CD4-positive, alpha-beta T cell (primary cell): ENCODE measurements at regions not wholly inside any gene's neighbourhood (a gene's known extent, or its start where the extent isn't known, plus 50 kb on each side); places are given as distances from the start of the nearest gene placed in this dataset.

Source experiments
- ATAC-seq: fragments of 200-7000 bp; cut with Tn5 transposase; one replicate; pipeline ENCODE4 v1.10.0; 2022; ENCODE audit warnings: mild to moderate bottlenecking; ENCODE audit not compliant: poor library complexity
- CTCF ChIA-PET: fragments of 350-600 bp; sonication (Branson Sonifier 250); formaldehyde crosslinking; loops from one replicate; lab custom pipeline; 2021; ENCODE audit warnings: antibody characterized with exemption, inconsistent platforms; lab: Charles Lee
- POLR2A ChIA-PET: fragments of 350-600 bp; sonication (Branson Sonifier 250); formaldehyde crosslinking; loops from one replicate; lab custom pipeline; 2021; ENCODE audit warnings: antibody characterized with exemption, inconsistent platforms; lab: Charles Lee
- DNase-seq, 14 experiments: peaks; one replicate each; pipeline ENCODE4 v3.0.0-alpha.2; 2013 to 2020; ENCODE audit warnings: mixed read lengths in 2 of 14
- H3K27ac ChIP-seq, 2 donors: one replicate each; pipeline versions ENCODE4 v1.5.1 to v1.7.0; 2013; ENCODE audit warnings: low read length in 2 of 2, low read depth in 1 of 2, mild to moderate bottlenecking in 1 of 2
- H3K27me3 ChIP-seq, 2 experiments: 1 replicate in 1 of 2; 2 replicates in 1 of 2; pipeline versions ENCODE4 v1.6.1 to v1.7.0; 2013; ENCODE audit warnings: low read length in 2 of 2, control low read depth in 1 of 2, mild to moderate bottlenecking in 1 of 2, moderate library complexity in 1 of 2; ENCODE audit not compliant: insufficient read depth in 2 of 2, control insufficient read depth in 1 of 2
- H3K36me3 ChIP-seq: one replicate; pipeline ENCODE4 v1.6.1; 2013; ENCODE audit warnings: low read length, control low read depth; ENCODE audit not compliant: insufficient read depth
- H3K4me1 ChIP-seq: one replicate; pipeline ENCODE4 v1.6.1; 2013; ENCODE audit warnings: low read length, control low read depth; ENCODE audit not compliant: insufficient read depth
- H3K4me3 ChIP-seq: one replicate; pipeline ENCODE4 v1.5.1; 2013; ENCODE audit warnings: mild to moderate bottlenecking, low read length, moderate library complexity
- H3K9me3 ChIP-seq, 2 experiments: 1 replicate in 1 of 2; 2 replicates in 1 of 2; pipeline versions ENCODE4 v1.6.1 to v1.7.0; 2013; ENCODE audit warnings: low read length in 2 of 2, mild to moderate bottlenecking in 2 of 2, control low read depth in 1 of 2, moderate library complexity in 1 of 2; ENCODE audit not compliant: control insufficient read depth in 1 of 2, insufficient read depth in 1 of 2
- H3K27ac Mint-ChIP-seq: one replicate; pipeline ENCODE4 v1.8.0; 2020; ENCODE audit warnings: mixed read lengths
- H3K27me3 Mint-ChIP-seq: one replicate; pipeline ENCODE4 v1.8.0; 2021; ENCODE audit warnings: mixed read lengths
- H3K36me3 Mint-ChIP-seq: one replicate; pipeline ENCODE4 v1.8.0; 2021; ENCODE audit warnings: low read depth, mixed read lengths
- H3K4me1 Mint-ChIP-seq: one replicate; pipeline ENCODE4 v1.8.0; 2021; ENCODE audit warnings: low read depth, mixed read lengths
- H3K4me3 Mint-ChIP-seq: one replicate; pipeline ENCODE4 v1.8.0; 2020; ENCODE audit warnings: mild to moderate bottlenecking, mixed read lengths
- H3K9me3 Mint-ChIP-seq: one replicate; pipeline ENCODE4 v1.8.0; 2020; ENCODE audit warnings: mixed read lengths
- intact Hi-C, 2 experiments: fragments of 100-400 bp; cut with DNase I in 1 of 2; cut with micrococcal nuclease in 1 of 2; formaldehyde crosslinking; loops; one replicate each; pipeline versions ENCODE4 v1.15.1 to v1.9.0; 2023 to 2025; cut with DNase I, micrococcal nuclease
- TF ChIP-seq, protein P1 (sequence below): fragments of 200-600 bp; IDR thresholded peaks from one replicate; pipeline ENCODE4 v1.8.0; 2022; ENCODE audit warnings: antibody characterized with exemption, mild to moderate bottlenecking

DNA sequence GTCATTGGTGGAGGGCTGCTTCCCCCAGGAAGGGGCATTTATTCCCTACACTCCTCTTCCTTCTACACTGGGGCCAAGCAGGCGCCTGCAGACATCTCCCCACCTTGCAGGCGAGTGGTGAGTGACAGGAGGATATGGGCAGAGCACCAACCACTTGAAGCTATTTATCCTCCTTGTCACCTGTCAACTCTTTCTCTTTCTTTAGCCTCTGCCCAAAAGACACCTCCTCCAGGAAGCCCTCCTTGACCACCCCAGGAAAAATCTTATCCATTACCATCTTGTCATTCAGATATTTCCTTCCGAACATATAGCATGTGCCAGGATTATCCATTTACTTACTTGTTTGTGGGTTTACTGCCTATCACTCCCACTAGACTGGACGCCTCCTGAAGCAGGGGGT, 362.4 kb downstream of the MN1 start:
- no peak overlapping the region for H3K27ac Mint-ChIP-seq
- no peaks in the 10 kb centered on the region for H3K9me3 Mint-ChIP-seq
- Histone ChIP-seq H3K4me1 (no peaks in the 10 kb centered on the region), H3K9me3 (peaks cover 0 to 12% of the 10 kb centered on the region in 2 experiments), H3K27ac (no peak overlapping the region), H3K27me3 (no peaks in the 10 kb centered on the region), H3K36me3 (no peaks in the 10 kb centered on the region), H3K4me3 (no peak overlapping the region)
- no peaks in the 10 kb centered on the region for H3K4me1 Mint-ChIP-seq
- DNase-seq (no peak), ATAC-seq (no peak)
- ChIA-PET POLR2A (no interaction called here), CTCF (no interaction called here)
- peaks cover 20% of the 10 kb centered on the region for H3K27me3 Mint-ChIP-seq
- H3K4me3 Mint-ChIP-seq: no peak overlapping the region
- H3K36me3 Mint-ChIP-seq: no peaks in the 10 kb centered on the region
- TF ChIP-seq, protein P1, sequence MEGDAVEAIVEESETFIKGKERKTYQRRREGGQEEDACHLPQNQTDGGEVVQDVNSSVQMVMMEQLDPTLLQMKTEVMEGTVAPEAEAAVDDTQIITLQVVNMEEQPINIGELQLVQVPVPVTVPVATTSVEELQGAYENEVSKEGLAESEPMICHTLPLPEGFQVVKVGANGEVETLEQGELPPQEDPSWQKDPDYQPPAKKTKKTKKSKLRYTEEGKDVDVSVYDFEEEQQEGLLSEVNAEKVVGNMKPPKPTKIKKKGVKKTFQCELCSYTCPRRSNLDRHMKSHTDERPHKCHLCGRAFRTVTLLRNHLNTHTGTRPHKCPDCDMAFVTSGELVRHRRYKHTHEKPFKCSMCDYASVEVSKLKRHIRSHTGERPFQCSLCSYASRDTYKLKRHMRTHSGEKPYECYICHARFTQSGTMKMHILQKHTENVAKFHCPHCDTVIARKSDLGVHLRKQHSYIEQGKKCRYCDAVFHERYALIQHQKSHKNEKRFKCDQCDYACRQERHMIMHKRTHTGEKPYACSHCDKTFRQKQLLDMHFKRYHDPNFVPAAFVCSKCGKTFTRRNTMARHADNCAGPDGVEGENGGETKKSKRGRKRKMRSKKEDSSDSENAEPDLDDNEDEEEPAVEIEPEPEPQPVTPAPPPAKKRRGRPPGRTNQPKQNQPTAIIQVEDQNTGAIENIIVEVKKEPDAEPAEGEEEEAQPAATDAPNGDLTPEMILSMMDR: no peak
- intact Hi-C loops: no loop called here

DNA sequence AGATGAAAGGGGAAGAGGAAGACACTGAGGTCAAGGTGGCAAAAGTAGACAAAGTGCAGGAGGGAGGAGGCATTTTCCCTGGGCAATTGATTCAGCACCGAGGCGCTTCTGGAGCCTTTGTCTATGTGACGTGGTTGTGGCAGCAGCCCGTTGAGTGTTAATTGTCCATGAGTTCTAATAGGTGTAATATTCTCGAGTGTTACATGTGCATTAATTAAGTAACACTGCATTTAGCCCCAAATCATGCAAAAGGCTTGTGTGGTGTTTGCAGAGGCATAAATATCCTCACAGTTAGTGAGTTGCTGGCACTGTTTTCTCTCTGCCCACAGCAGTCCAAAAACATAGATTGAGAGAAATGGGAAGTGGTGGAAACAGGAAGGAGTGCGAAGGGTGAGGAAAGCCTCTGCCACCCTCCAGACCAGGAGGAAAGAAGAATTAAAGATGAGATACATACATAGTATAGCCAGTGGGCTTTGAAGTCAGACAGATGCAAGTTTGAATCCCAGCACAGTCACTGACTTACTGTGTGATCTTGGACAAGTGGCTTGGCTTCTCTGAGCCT, 361.2 kb downstream of the MN1 start:
- Histone ChIP-seq H3K36me3 (no peaks in the 10 kb centered on the region), H3K4me3 (no peak overlapping the region), H3K4me1 (no peaks in the 10 kb centered on the region), H3K27me3 (no peaks in the 10 kb centered on the region), H3K27ac (no peak overlapping the region), H3K9me3 (peaks cover 0 to 12% of the 10 kb centered on the region in 2 experiments)
- TF ChIP-seq, protein P1: no peak
- CTCF ChIA-PET: no interaction called here
- no peak overlapping the region for H3K4me3 Mint-ChIP-seq
- H3K27ac Mint-ChIP-seq: no peak overlapping the region
- ATAC-seq (no peak), DNase-seq (no peak)
- intact Hi-C loops: no loop called here
- H3K36me3 Mint-ChIP-seq: no peaks in the 10 kb centered on the region
- no peaks in the 10 kb centered on the region for H3K4me1 Mint-ChIP-seq
- no peaks in the 10 kb centered on the region for H3K9me3 Mint-ChIP-seq
- POLR2A ChIA-PET: no interaction called here
- peaks cover 15% of the 10 kb centered on the region for H3K27me3 Mint-ChIP-seq

DNA sequence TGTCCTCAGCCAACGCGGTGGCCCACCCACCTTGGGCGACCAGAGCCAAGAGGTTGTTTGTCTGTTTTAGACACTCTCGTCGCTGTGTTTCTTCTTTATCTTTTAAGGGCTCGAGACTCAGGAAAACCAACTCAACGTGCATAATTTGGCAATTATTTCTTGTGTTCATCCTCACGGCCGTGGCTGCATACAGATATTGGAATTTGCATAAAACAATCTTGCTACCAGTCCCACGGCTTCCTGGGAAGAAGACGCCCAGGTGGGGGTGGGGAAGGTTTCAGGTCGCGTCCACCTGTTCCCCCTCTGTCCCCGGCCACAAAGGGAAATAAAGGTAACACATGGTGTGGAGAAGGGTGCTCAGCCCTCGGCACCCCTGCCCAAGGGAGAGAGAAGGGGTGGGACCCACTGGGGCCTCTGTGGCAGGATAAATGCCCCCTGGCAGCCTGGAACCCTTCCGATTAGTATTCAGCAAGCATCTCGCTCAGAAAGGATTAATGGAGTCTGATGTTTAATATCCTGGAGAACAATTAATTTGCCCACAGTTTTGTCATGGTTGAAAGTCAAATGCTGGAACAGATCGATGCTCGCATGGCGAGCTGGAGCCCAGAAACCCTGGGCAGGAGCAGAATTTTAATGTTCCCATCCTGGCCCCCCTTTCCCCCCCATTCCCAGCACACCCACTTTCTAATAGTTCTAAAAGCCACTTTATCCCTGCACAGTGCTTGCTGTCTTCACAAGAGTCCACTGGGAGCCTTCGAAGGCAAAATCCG, 359.7 kb downstream of the MN1 start:
- no peak overlapping the region for H3K27ac ChIP-seq
- TF ChIP-seq, protein P1: no peak
- Mint-ChIP-seq H3K36me3 (no peaks in the 10 kb centered on the region), H3K27me3 (peaks cover 12% of the 10 kb centered on the region), H3K27ac (no peak overlapping the region), H3K9me3 (no peaks in the 10 kb centered on the region), H3K4me3 (no peak overlapping the region), H3K4me1 (no peaks in the 10 kb centered on the region)
- intact Hi-C loops: no loop called here
- ATAC-seq (no peak), DNase-seq (no peak)
- H3K4me3 ChIP-seq: no peak overlapping the region
- no peaks in the 10 kb centered on the region for H3K36me3 ChIP-seq
- H3K4me1 ChIP-seq: no peaks in the 10 kb centered on the region
- CTCF ChIA-PET: no interaction called here
- H3K27me3 ChIP-seq: no peaks in the 10 kb centered on the region
- peaks cover 0 to 12% of the 10 kb centered on the region in 2 experiments for H3K9me3 ChIP-seq
- POLR2A ChIA-PET: no interaction called here
